H1 (cell line): ENCODE measurements at regions not wholly inside any gene's neighbourhood (a gene's known extent, or its start where the extent isn't known, plus 50 kb on each side); places are given as distances from the start of the nearest gene placed in this dataset.

Source experiments
- CTCF ChIA-PET: fragments of 300-600 bp; sonication (Branson Sonifier 250); formaldehyde crosslinking; loops from one replicate; lab custom pipeline; 2021; ENCODE audit not compliant: partially characterized antibody; lab: Charles Lee
- POLR2A ChIA-PET: fragments of 300-600 bp; sonication (Branson Sonifier 250); formaldehyde crosslinking; loops from one replicate; lab custom pipeline; 2021; ENCODE audit warnings: inconsistent platforms; ENCODE audit not compliant: partially characterized antibody; lab: Charles Lee
- DNase-seq, 2 experiments: peaks; one replicate each; pipeline versions ENCODE4 v3.0.0 to v3.0.0-alpha.2; 2010 to 2022; ENCODE audit warnings: low spot score in 2 of 2, low read depth in 1 of 2, mixed read lengths in 1 of 2
- FAIRE-seq: peaks from 2 replicates; lab custom pipeline; 2011; peaks lifted over from hg19 to GRCh38; lab: Jason Lieb, UNC
- H2AFZ ChIP-seq: 2 replicates; pipeline ENCODE4 v1.8.1; 2012; ENCODE audit warnings: low read length, inconsistent platforms
- H2AK5ac ChIP-seq: 2 replicates; pipeline ENCODE4 v1.6.1; 2013; ENCODE audit warnings: low read depth, low read length
- H2BK120ac ChIP-seq: replicated peaks from 2 replicates; pipeline ENCODE3; 2013; ENCODE audit warnings: low read depth, low read length, inconsistent platforms
- H2BK12ac ChIP-seq: 2 replicates; pipeline ENCODE4 v1.6.1; 2013; ENCODE audit warnings: low read depth, low read length
- H2BK15ac ChIP-seq: 2 replicates; pipeline ENCODE4 v1.6.1; 2013; ENCODE audit warnings: low read length
- H2BK20ac ChIP-seq: 2 replicates; pipeline ENCODE4 v1.6.1; 2013; ENCODE audit warnings: low read length
- H2BK5ac ChIP-seq: 2 replicates; pipeline ENCODE4 v1.6.1; 2013; ENCODE audit warnings: low read depth, low read length
- H3K14ac ChIP-seq: 2 replicates; pipeline ENCODE4 v1.6.1; 2013; ENCODE audit warnings: inconsistent platforms; ENCODE audit not compliant: insufficient read length
- H3K18ac ChIP-seq: 2 replicates; pipeline ENCODE4 v1.6.1; 2013; ENCODE audit warnings: low read length; ENCODE audit errors: extremely low read depth
- H3K23ac ChIP-seq: 2 replicates; pipeline ENCODE4 v1.6.1; 2013; ENCODE audit warnings: inconsistent platforms; ENCODE audit not compliant: insufficient read length
- H3K23me2 ChIP-seq: 2 replicates; pipeline ENCODE4 v1.6.1; 2013; ENCODE audit warnings: low read depth, low read length
- H3K27ac ChIP-seq: 2 replicates; pipeline ENCODE4 v1.6.1; 2011; ENCODE audit warnings: low read depth, low read length, inconsistent platforms
- H3K27me3 ChIP-seq, 4 experiments: replicated peaks in 1 of 4; 1 replicate in 1 of 4; 2 replicates in 3 of 4; pipeline versions ENCODE4 v1.6.1 to v1.8.1; 2011 to 2013; ENCODE audit warnings: low read length in 3 of 4, mild to moderate bottlenecking in 3 of 4, inconsistent platforms in 2 of 4, mixed read lengths in 2 of 4, moderate library complexity in 1 of 4; ENCODE audit not compliant: control insufficient read depth in 3 of 4, insufficient read depth in 3 of 4; ENCODE audit errors: extremely low read depth in 1 of 4
- H3K36me3 ChIP-seq, 4 experiments: 2 replicates each; pipeline versions ENCODE4 v1.6.1 to v1.8.1; 2011 to 2013; ENCODE audit warnings: mild to moderate bottlenecking in 4 of 4, low read length in 3 of 4, moderate library complexity in 2 of 4, control low read depth in 1 of 4, inconsistent platforms in 1 of 4; ENCODE audit not compliant: insufficient read depth in 4 of 4, control insufficient read depth in 2 of 4
- H3K4ac ChIP-seq: replicated peaks from 2 replicates; pipeline ENCODE3; 2013; ENCODE audit warnings: low read length, low read depth, mixed read lengths, inconsistent platforms; ENCODE audit not compliant: insufficient read length
- H3K4me1 ChIP-seq, 4 experiments: replicated peaks in 1 of 4; 1 replicate in 1 of 4; 2 replicates in 3 of 4; pipeline versions ENCODE4 v1.6.1 to v1.8.1; 2011 to 2013; ENCODE audit warnings: low read length in 3 of 4, inconsistent platforms in 2 of 4, mixed read lengths in 1 of 4; ENCODE audit not compliant: insufficient read depth in 4 of 4, control insufficient read depth in 3 of 4
- H3K4me2 ChIP-seq, 2 experiments: 2 replicates each; pipeline versions ENCODE4 v1.6.1 to v1.8.1; 2011 to 2013; ENCODE audit warnings: low read depth in 2 of 2, low read length in 2 of 2, control low read depth in 1 of 2, inconsistent platforms in 1 of 2, mild to moderate bottlenecking in 1 of 2; ENCODE audit not compliant: insufficient read depth in 1 of 2
- H3K4me3 ChIP-seq, 4 experiments: fragments of 200-600, 300-600 bp in 1 of 4; sonication (generic), shearing (Covaris generic), sonication (Bioruptor Twin) in 1 of 4; 2 replicates each; pipeline versions ENCODE4 v1.5.1 to v1.8.1; 2011 to 2016; ENCODE audit warnings: low read length in 4 of 4, low read depth in 3 of 4, control low read depth in 2 of 4, inconsistent platforms in 2 of 4, mild to moderate bottlenecking in 2 of 4, mixed read lengths in 1 of 4, moderate library complexity in 1 of 4; ENCODE audit not compliant: insufficient read depth in 2 of 4; ENCODE audit errors: extremely low read depth in 1 of 4
- H3K56ac ChIP-seq: replicated peaks from 2 replicates; pipeline ENCODE3; 2013; ENCODE audit warnings: low read depth, mild to moderate bottlenecking, mixed read lengths, low read length, inconsistent platforms; ENCODE audit not compliant: insufficient read length
- H3K79me1 ChIP-seq: 2 replicates; pipeline ENCODE4 v1.6.1; 2013; ENCODE audit warnings: low read depth, low read length, control low read depth
- H3K79me2 ChIP-seq, 2 experiments: 2 replicates each; pipeline versions ENCODE4 v1.6.1 to v1.8.1; 2012 to 2013; ENCODE audit warnings: low read length in 2 of 2, mild to moderate bottlenecking in 2 of 2, inconsistent platforms in 1 of 2; ENCODE audit not compliant: insufficient read depth in 2 of 2, control insufficient read depth in 1 of 2
- H3K9ac ChIP-seq, 4 experiments: replicated peaks in 1 of 4; 1 replicate in 1 of 4; 2 replicates in 3 of 4; pipeline versions ENCODE4 v1.6.1 to v1.8.1; 2011 to 2013; ENCODE audit warnings: low read depth in 3 of 4, low read length in 3 of 4, control low read depth in 2 of 4, mild to moderate bottlenecking in 2 of 4, moderate library complexity in 2 of 4, inconsistent platforms in 1 of 4; ENCODE audit errors: extremely low read depth in 1 of 4
- H3K9me3 ChIP-seq, 2 experiments: 2 replicates each; pipeline versions ENCODE4 v1.6.1 to v1.8.1; 2012 to 2013; ENCODE audit warnings: mild to moderate bottlenecking in 2 of 2, moderate library complexity in 2 of 2, control low read depth in 1 of 2, inconsistent platforms in 1 of 2, low read depth in 1 of 2, low read length in 1 of 2, mixed read lengths in 1 of 2; ENCODE audit not compliant: insufficient read depth in 2 of 2
- H4K20me1 ChIP-seq, 2 experiments: replicated peaks in 1 of 2; 2 replicates each; pipeline versions ENCODE3 to v1.8.1; 2011 to 2013; ENCODE audit warnings: inconsistent platforms in 2 of 2, low read length in 2 of 2, mild to moderate bottlenecking in 1 of 2; ENCODE audit not compliant: insufficient read depth in 2 of 2, control insufficient read depth in 1 of 2
- H4K5ac ChIP-seq: 2 replicates; pipeline ENCODE4 v1.6.1; 2013; ENCODE audit warnings: low read length, low read depth, mixed read lengths, inconsistent platforms; ENCODE audit not compliant: insufficient read length
- H4K8ac ChIP-seq: 2 replicates; pipeline ENCODE4 v1.8.0; 2013; ENCODE audit warnings: mild to moderate bottlenecking, moderate library complexity, low read length, inconsistent platforms; ENCODE audit not compliant: insufficient read depth; ENCODE audit errors: extremely low read depth
- H4K91ac ChIP-seq: replicated peaks from 2 replicates; pipeline ENCODE3; 2013; ENCODE audit warnings: low read length, mixed read lengths, inconsistent platforms; ENCODE audit not compliant: insufficient read length
- BRCA1 ChIP-seq: IDR thresholded peaks from 2 replicates; pipeline ENCODE4 v1.6.1; 2012; ENCODE audit warnings: low read depth, low read length, improper control_type of control experiment
- EGR1 ChIP-seq: IDR thresholded peaks from 2 replicates; pipeline ENCODE4 v1.6.1; 2011; ENCODE audit warnings: low read depth, low read length, borderline replicate concordance
- EP300 ChIP-seq, 2 experiments: IDR thresholded peaks; 1 replicate in 1 of 2; 2 replicates in 1 of 2; pipeline ENCODE4 v1.6.1; 2011 to 2012; ENCODE audit warnings: low read depth in 2 of 2, low read length in 2 of 2, mild to moderate bottlenecking in 2 of 2, borderline replicate concordance in 1 of 2, inconsistent platforms in 1 of 2, moderate library complexity in 1 of 2
- GABPA ChIP-seq: IDR thresholded peaks from 2 replicates; pipeline ENCODE4 v1.6.1; 2011; ENCODE audit warnings: mild to moderate bottlenecking, low read length, moderate library complexity, borderline replicate concordance; ENCODE audit not compliant: insufficient read depth
- JUN ChIP-seq: IDR thresholded peaks from 2 replicates; pipeline ENCODE4 v1.6.1; 2011; ENCODE audit warnings: low read depth, mild to moderate bottlenecking, improper control_type of control experiment, low read length
- NRF1 ChIP-seq: IDR thresholded peaks from 2 replicates; pipeline ENCODE4 v1.6.1; 2011; ENCODE audit warnings: mild to moderate bottlenecking, low read depth, low read length, improper control_type of control experiment
- RFX5 ChIP-seq: IDR thresholded peaks from 2 replicates; pipeline ENCODE4 v1.6.1; 2011; ENCODE audit warnings: low read depth, low read length, improper control_type of control experiment, borderline replicate concordance
- RXRA ChIP-seq: IDR thresholded peaks from 2 replicates; pipeline ENCODE4 v1.6.1; 2011; ENCODE audit warnings: low read depth, mild to moderate bottlenecking, low read length, moderate library complexity; ENCODE audit not compliant: insufficient read depth
- SUZ12 ChIP-seq: fragments of 200-600 bp; sonication (generic); IDR thresholded peaks from 2 replicates; pipeline ENCODE4 v1.6.1; 2012; ENCODE audit warnings: mild to moderate bottlenecking, inconsistent platforms, low read length, moderate library complexity, mixed read lengths
- WGBS, 2 experiments: shearing (Covaris generic) in 1 of 2; methylation state at CpG; one replicate each; pipeline versions ENCODE4 v1.1.6 to v1.1.7; 2013 to 2015; ENCODE audit warnings: low lambda C conversion rate in 2 of 2, mixed read lengths in 2 of 2, inconsistent platforms in 1 of 2, low coverage in 1 of 2, missing lambda C conversion rate in 1 of 2; ENCODE audit not compliant: insufficient replicate concordance in 2 of 2, insufficient coverage in 1 of 2, insufficient read length in 1 of 2; ENCODE audit errors: extremely low coverage in 1 of 2, missing lambda C conversion rate in 1 of 2; 5-methylcytosine and 5-hydroxymethylcytosine counted together
- TF ChIP-seq, protein P1 (sequence below): IDR thresholded peaks from 2 replicates; pipeline ENCODE4 v1.6.1; 2012; ENCODE audit warnings: inconsistent platforms
- TF ChIP-seq, protein P2 (sequence below): IDR thresholded peaks from 2 replicates; pipeline ENCODE4 v1.6.1; 2012; ENCODE audit warnings: low read length, inconsistent platforms

DNA sequence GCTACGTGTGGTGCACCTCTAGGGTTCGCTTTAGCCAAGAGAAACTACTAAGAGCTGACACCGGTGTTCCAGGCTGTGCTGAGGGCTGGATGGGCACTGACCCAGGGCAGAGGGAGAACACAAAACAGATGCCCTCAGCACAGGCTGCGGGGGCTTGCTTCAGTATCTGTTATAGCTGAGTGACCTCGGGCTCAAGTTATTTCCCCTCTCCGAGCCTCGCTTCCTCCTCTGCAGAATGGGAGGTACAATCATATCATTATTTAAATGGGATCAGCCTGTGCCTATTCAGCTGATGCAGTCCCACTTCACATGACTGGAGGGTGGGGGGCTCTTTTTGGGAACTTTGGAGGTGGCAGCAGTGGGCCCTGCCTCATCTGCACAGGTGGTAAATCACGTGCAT, 156.1 kb upstream of the APCDD1 start:
- H3K79me2 ChIP-seq, result no peaks in the 10 kb centered on the region
- no peaks in the 10 kb centered on the region for H3K23me2 ChIP-seq
- no peak overlapping the region for H2BK20ac ChIP-seq
- H4K20me1 ChIP-seq, result no peaks in the 10 kb centered on the region
- no peak overlapping the region for H3K9ac ChIP-seq
- H3K4ac ChIP-seq, result no peak overlapping the region
- no peaks in the 10 kb centered on the region for H3K79me1 ChIP-seq
- no peak overlapping the region for H3K18ac ChIP-seq
- H3K27ac ChIP-seq, result no peak overlapping the region
- WGBS, 2 experiments, result 83% methylated on average over 8 of the region's 8 CpGs; no CpG with 5 or more reads in 1 of the 2 experiments
- no peaks in the 10 kb centered on the region for H3K9me3 ChIP-seq
- no peak overlapping the region for H3K56ac ChIP-seq
- POLR2A ChIA-PET, result no interaction called here
- H3K14ac ChIP-seq, result no peak overlapping the region
- DNase-seq, result no peak
- H2BK15ac ChIP-seq, result no peak overlapping the region
- no peak overlapping the region for H2BK5ac ChIP-seq
- H3K4me1 ChIP-seq, result peaks cover 0 to 6% (median 1%) of the 10 kb centered on the region in 4 experiments; a peak in 4 of 7 replicates
- CTCF ChIA-PET, result interaction anchor here (0.9 to 1.3 kb wide), 3 partner anchors 16 to 193 kb away, joined by 3 to 4 read pairs (median 3); no protein-coding TSS in a partner anchor
- H4K5ac ChIP-seq, result no peak overlapping the region
- H2BK120ac ChIP-seq, result no peak overlapping the region
- no peak overlapping the region for H2AFZ ChIP-seq
- no peak overlapping the region for H3K4me2 ChIP-seq
- H2BK12ac ChIP-seq, result no peak overlapping the region
- no peak overlapping the region for H3K4me3 ChIP-seq
- no peak overlapping the region for H2AK5ac ChIP-seq
- no peaks in the 10 kb centered on the region for H3K27me3 ChIP-seq
- H4K91ac ChIP-seq, result no peak overlapping the region
- H3K23ac ChIP-seq, result no peak overlapping the region
- no peak overlapping the region for H4K8ac ChIP-seq
- no peak for FAIRE-seq
- no peaks in the 10 kb centered on the region for H3K36me3 ChIP-seq
- TF ChIP-seq RXRA (no peak), GABPA (no peak), SUZ12 (no peak), BRCA1 (no peak), EGR1 (no peak), EP300 (IDR thresholded peaks at IDR 0.05; ENCODE audit: borderline replicate concordance in 1 of 2, low read depth in 2 of 2, low read length in 2 of 2) (no peak), RFX5 (no peak), NRF1 (no peak), JUN (no peak)
- TF ChIP-seq, protein P1, sequence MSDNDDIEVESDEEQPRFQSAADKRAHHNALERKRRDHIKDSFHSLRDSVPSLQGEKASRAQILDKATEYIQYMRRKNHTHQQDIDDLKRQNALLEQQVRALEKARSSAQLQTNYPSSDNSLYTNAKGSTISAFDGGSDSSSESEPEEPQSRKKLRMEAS, result no peak
- TF ChIP-seq, protein P2, sequence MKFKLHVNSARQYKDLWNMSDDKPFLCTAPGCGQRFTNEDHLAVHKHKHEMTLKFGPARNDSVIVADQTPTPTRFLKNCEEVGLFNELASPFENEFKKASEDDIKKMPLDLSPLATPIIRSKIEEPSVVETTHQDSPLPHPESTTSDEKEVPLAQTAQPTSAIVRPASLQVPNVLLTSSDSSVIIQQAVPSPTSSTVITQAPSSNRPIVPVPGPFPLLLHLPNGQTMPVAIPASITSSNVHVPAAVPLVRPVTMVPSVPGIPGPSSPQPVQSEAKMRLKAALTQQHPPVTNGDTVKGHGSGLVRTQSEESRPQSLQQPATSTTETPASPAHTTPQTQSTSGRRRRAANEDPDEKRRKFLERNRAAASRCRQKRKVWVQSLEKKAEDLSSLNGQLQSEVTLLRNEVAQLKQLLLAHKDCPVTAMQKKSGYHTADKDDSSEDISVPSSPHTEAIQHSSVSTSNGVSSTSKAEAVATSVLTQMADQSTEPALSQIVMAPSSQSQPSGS, result no peak
